ENCODE measurements at regions not wholly inside any gene's neighbourhood (a gene's known extent, or its start where the extent isn't known, plus 50 kb on each side); places are given as distances from the start of the nearest gene placed in this dataset.

DNA sequence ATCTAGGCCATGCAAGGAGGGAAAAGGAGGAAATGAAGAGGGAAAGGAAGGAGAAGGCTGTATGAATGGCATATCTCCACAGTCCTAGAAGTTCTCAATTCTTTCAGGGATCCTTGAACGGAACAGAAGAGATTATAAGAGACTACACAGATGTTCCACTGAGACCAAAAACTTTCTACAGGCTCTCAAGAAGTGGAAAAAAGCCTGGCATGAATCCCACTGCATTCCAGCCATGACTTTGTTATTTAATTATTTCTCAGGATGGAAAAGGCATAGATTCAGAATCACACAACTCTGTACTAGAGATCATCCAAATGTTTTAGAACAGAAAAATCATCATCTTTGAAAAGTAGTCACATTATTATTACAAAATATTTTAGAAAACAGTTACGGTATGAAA lies 131.7 kb upstream of the CDH20 start:
- DNase-seq (no peak), ATAC-seq (ENCODE audit: low read depth) (no peak)
- no peaks in the 10 kb centered on the region for H3K27me3 Mint-ChIP-seq
- POLR2A ChIA-PET: no interaction called here
- no peak overlapping the region for H3K27ac Mint-ChIP-seq
- H3K4me3 Mint-ChIP-seq: no peak overlapping the region
- H3K9me3 Mint-ChIP-seq: no peaks in the 10 kb centered on the region
- H3K36me3 Mint-ChIP-seq: no peaks in the 10 kb centered on the region
- H3K4me1 Mint-ChIP-seq: no peaks in the 10 kb centered on the region

DNA sequence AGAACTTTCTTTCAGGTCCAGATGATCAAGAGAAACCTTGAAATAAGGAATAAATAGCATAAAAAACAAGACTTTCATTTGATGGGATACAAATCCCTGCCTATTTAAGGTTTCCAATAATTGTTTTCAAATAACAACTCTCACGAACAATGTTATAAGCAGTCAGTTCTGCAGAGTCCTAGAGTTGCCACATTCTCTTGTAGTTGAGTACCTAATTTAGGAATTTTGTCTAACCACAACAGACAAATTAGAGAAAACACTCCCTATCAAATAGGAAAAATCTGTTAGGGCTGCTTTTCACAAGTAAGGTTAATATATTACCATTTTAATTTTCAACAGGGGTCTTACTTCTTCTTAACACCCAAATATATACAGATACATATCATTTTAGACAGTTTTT lies 130.1 kb upstream of the CDH20 start:
- no peaks in the 10 kb centered on the region for H3K4me1 Mint-ChIP-seq
- no peaks in the 10 kb centered on the region for H3K36me3 Mint-ChIP-seq
- no peaks in the 10 kb centered on the region for H3K9me3 Mint-ChIP-seq
- POLR2A ChIA-PET: no interaction called here
- H3K27me3 Mint-ChIP-seq: no peaks in the 10 kb centered on the region
- no peak overlapping the region for H3K27ac Mint-ChIP-seq
- ATAC-seq (ENCODE audit: low read depth): no peak
- H3K4me3 Mint-ChIP-seq: no peak overlapping the region
- no peak for DNase-seq

DNA sequence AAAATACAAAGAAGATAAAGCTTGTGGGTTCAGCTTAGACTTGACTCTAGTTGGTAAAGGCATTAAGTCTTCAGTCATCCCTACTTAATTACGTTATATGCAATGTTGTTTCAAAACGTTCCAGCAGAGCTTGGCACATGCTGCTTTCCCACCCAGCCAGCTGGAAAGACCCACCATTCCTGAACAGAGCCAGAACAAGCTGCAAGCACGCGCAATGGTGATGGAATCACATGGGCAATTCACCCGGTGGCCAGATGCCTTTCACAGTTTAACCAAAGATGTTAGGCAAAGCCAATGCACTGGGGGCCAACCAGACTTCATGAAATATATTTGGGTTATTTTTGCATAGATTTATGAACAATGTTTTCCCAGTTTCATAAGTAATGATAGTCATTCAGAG lies 123.4 kb upstream of the CDH20 start:
- Mint-ChIP-seq H3K4me1 (no peaks in the 10 kb centered on the region), H3K9me3 (peaks cover 1% of the 10 kb centered on the region), H3K27ac (no peak overlapping the region), H3K36me3 (no peaks in the 10 kb centered on the region), H3K4me3 (no peak overlapping the region), H3K27me3 (no peaks in the 10 kb centered on the region)
- DNase-seq (no peak), ATAC-seq (ENCODE audit: low read depth) (no peak)
- POLR2A ChIA-PET: no interaction called here

DNA sequence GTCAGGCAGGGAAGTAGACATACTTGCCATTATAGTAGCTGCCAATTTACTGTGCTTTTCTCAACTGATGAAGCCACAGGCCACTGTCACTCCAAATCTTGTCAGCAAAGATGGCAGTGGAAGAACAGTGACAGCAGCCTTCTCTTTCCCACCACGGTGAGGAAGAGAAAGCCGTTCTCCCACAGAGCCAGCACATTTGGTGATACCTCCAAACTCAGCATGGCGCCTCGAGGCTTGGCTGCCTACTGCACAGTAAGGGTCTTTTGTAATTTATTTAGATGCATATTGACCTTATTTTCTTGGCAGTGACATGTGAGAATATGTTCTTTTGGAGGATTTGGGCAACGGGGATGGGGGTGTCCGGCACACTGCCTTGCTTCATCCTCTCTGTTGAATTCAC lies 117.2 kb upstream of the CDH20 start:
- Mint-ChIP-seq H3K36me3 (no peaks in the 10 kb centered on the region), H3K4me1 (no peaks in the 10 kb centered on the region), H3K9me3 (peaks cover 1% of the 10 kb centered on the region), H3K27me3 (no peaks in the 10 kb centered on the region), H3K27ac (no peak overlapping the region), H3K4me3 (no peak overlapping the region)
- DNase-seq (no peak), ATAC-seq (ENCODE audit: low read depth) (no peak)
- POLR2A ChIA-PET: no interaction called here

DNA sequence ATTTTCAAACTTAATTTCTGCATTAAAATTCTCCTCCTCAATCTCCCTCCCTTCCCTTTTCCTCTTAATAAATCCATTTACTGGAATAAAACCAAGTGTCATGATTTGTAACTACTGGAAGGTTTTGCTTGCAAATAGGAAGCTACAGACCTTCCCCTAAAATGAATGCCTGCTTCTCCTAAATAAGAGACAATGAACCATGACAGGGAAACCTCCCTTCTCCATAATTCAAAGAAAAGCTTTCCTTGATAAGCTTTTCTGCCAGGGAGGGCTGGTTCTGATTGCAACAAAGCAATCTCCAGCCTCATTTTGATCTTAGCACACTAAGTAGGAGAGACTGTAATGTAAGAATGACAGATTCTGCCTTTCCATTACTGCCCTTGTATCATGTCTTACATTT lies 111.0 kb upstream of the CDH20 start:
- H3K4me1 Mint-ChIP-seq: no peaks in the 10 kb centered on the region
- no peaks in the 10 kb centered on the region for H3K36me3 Mint-ChIP-seq
- no peak overlapping the region for H3K27ac Mint-ChIP-seq
- POLR2A ChIA-PET: no interaction called here
- no peak overlapping the region for H3K4me3 Mint-ChIP-seq
- DNase-seq: no peak
- no peaks in the 10 kb centered on the region for H3K27me3 Mint-ChIP-seq
- ATAC-seq (ENCODE audit: low read depth): no peak
- H3K9me3 Mint-ChIP-seq: peaks cover 6% of the 10 kb centered on the region

DNA sequence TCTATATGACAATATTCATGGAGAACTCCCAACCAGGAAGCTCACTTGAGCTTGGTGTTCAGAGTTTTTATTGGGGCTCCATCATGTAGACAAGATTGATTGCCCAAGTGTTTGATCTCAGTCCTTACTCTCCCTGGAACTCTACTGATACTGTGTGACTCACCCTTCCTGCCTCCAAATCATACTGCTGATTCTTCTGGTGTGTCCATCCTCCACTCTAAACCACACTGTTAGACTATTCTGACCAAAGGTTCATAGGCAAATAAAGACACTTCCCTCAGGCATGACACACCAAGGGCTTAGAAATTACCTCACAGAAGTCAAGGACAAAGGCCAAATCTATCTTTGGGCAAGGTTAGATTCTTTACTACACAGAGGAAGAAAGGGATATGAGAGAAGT lies 107.9 kb upstream of the CDH20 start:
- no peak overlapping the region for H3K4me3 Mint-ChIP-seq
- peaks cover 6% of the 10 kb centered on the region for H3K9me3 Mint-ChIP-seq
- no peak for ATAC-seq (ENCODE audit: low read depth)
- no peak overlapping the region for H3K27ac Mint-ChIP-seq
- H3K4me1 Mint-ChIP-seq: no peaks in the 10 kb centered on the region
- POLR2A ChIA-PET: no interaction called here
- no peaks in the 10 kb centered on the region for H3K36me3 Mint-ChIP-seq
- no peaks in the 10 kb centered on the region for H3K27me3 Mint-ChIP-seq
- no peak for DNase-seq

DNA sequence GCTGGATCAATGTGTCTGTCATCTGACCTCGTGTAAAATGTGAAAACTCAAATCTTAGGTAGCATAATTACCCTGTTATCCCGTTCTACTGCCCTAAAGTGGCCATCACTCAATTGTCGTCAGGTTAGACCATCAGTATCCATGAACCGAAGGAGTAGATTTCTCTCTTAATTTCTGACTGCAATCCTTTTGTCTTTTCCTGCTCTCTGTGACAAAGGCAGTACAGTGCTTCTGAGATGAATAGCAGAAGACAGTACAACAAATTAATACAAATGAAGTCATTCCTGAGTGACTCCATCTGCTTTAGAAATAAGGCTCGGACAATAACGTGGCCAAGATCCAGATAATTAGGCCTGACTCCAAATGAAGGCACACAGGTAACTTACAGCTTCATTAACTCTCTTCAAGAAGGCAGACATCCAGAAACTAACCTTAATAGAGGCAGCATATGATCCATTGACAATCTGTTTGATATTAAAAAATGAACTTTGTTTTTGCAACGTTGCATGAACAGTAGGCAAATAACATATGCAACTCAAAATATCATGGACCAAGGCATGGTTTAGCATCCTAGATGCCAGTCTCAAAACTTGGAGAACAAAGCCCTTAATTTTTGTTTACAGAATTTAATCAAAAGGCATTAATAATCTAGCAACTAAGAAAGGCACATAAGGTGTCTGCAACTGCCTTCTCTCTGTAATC lies 96.7 kb upstream of the CDH20 start:
- POLR2A ChIA-PET: no interaction called here
- H3K27ac Mint-ChIP-seq: no peak overlapping the region
- no peaks in the 10 kb centered on the region for H3K4me1 Mint-ChIP-seq
- no peaks in the 10 kb centered on the region for H3K27me3 Mint-ChIP-seq
- ATAC-seq (ENCODE audit: low read depth): no peak
- DNase-seq: no peak
- no peaks in the 10 kb centered on the region for H3K36me3 Mint-ChIP-seq
- H3K9me3 Mint-ChIP-seq: no peaks in the 10 kb centered on the region
- no peak overlapping the region for H3K4me3 Mint-ChIP-seq

DNA sequence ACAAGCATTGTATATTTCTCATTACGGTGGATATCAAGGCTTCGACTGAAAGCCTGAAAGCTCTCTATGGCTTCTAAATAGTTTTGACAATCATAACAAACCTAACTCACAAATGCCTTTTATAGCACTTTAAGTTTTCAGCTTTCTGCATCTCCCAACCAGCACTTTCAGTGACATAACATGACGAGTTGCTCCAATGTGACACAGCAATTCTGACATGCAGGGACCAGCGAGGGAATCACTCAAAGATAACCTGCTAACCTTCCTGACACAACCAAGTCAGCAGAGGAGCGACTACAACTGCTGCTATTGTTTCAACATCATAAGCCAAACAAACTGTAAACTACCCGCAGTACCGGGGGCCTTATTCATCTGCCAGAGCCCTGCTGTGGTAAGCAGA lies 95.7 kb upstream of the CDH20 start:
- POLR2A ChIA-PET: no interaction called here
- Mint-ChIP-seq H3K27me3 (no peaks in the 10 kb centered on the region), H3K9me3 (no peaks in the 10 kb centered on the region), H3K4me1 (no peaks in the 10 kb centered on the region), H3K36me3 (no peaks in the 10 kb centered on the region), H3K27ac (no peak overlapping the region), H3K4me3 (no peak overlapping the region)
- DNase-seq: no peak
- no peak for ATAC-seq (ENCODE audit: low read depth)

DNA sequence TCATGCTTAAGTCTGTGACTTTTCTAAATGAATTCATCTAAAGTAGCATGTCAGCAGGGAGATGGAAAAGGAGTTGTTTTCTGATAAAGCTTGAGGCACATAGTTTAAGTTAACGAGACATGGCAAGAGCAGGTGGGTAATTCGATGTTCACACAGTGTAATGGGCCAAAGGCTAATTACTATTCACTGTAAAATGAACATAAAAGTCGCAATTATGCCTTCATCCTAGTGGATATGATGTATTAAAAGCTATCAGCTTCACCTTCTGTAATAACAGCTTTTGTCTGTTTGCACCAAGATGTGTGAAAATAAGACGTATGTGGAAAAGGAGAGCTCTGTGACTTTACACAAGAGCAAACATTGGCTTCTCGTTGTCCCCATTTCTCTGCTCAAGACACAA lies 94.2 kb upstream of the CDH20 start:
- Mint-ChIP-seq H3K4me3 (no peak overlapping the region), H3K4me1 (no peaks in the 10 kb centered on the region), H3K36me3 (no peaks in the 10 kb centered on the region), H3K27me3 (no peaks in the 10 kb centered on the region), H3K9me3 (no peaks in the 10 kb centered on the region), H3K27ac (no peak overlapping the region)
- ATAC-seq (ENCODE audit: low read depth): no peak
- POLR2A ChIA-PET: no interaction called here
- no peak for DNase-seq

DNA sequence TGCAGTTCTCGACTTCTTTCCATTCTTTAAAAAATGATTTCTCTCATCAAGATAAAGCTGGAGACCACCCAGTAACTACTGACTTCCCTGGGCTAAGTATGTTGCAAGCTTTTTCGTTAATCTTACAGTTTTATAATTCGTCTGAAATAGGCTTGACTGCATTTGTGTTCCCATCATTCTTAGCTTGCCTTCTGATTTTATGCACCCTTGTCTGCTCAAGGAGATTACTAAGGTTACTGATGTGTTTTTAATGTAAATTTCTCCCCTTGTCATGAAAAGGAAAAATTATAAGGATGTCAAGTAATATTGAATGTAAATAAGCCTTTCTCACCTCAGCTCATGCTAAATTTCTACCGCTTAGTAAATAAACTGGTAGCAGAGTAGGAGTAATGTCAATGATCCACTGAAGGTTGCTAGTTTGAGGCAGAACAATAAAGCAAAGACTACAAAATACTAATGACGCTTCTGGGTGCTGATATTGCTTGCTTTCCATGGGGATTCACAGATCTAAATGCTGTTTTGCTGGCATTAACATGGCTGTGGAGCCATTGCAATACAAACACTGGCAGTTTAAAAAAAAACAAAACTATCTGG lies 91.9 kb upstream of the CDH20 start:
- DNase-seq (no peak), ATAC-seq (ENCODE audit: low read depth) (no peak)
- H3K9me3 Mint-ChIP-seq: no peaks in the 10 kb centered on the region
- no peak overlapping the region for H3K4me3 Mint-ChIP-seq
- POLR2A ChIA-PET: no interaction called here
- H3K27me3 Mint-ChIP-seq: no peaks in the 10 kb centered on the region
- H3K4me1 Mint-ChIP-seq: no peaks in the 10 kb centered on the region
- no peaks in the 10 kb centered on the region for H3K36me3 Mint-ChIP-seq
- H3K27ac Mint-ChIP-seq: no peak overlapping the region

DNA sequence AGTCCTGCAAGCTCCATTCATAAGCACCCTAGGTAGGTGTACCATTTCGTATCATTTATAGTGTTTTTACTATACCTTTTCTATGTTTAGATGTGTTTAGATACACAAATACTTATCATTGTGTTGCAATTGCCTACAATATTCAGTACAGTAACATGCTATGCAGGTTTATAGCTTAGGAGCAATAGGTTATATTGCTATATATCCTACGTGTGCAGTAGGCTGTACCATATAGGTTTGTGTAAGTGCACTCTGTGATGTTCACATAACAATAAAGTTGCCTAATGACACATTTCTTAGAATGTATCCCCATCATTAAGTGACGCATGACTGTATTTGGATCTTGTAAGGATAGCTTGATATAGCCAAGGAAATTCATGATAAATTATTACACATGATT lies 88.6 kb upstream of the CDH20 start:
- Mint-ChIP-seq H3K9me3 (no peaks in the 10 kb centered on the region), H3K27me3 (no peaks in the 10 kb centered on the region), H3K27ac (no peak overlapping the region), H3K4me1 (no peaks in the 10 kb centered on the region), H3K36me3 (no peaks in the 10 kb centered on the region), H3K4me3 (no peak overlapping the region)
- no peak for DNase-seq
- ATAC-seq (ENCODE audit: low read depth): no peak
- POLR2A ChIA-PET: no interaction called here

DNA sequence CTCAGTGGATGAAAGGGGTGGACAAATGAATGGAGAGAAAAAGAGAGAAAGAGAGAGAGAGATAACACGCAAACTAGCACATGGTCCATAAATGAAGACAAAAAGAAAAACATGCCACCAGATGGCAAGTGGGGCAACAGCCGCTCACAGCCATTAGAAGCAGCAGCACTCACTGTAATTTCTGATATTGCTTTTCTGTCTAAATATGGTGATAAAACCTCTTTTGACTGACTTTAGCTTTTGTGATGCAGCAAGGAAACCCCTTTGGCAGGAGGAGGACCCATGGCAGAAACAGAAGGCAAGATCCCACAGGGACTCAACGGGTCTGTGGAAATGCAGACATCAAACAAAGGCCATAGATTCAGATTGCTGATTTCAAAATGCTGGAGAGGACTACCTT lies 88.0 kb upstream of the CDH20 start:
- ATAC-seq (ENCODE audit: low read depth) (no peak), DNase-seq (no peak)
- Mint-ChIP-seq H3K27ac (no peak overlapping the region), H3K4me1 (no peaks in the 10 kb centered on the region), H3K4me3 (no peak overlapping the region), H3K27me3 (no peaks in the 10 kb centered on the region), H3K36me3 (no peaks in the 10 kb centered on the region), H3K9me3 (no peaks in the 10 kb centered on the region)
- POLR2A ChIA-PET: no interaction called here

DNA sequence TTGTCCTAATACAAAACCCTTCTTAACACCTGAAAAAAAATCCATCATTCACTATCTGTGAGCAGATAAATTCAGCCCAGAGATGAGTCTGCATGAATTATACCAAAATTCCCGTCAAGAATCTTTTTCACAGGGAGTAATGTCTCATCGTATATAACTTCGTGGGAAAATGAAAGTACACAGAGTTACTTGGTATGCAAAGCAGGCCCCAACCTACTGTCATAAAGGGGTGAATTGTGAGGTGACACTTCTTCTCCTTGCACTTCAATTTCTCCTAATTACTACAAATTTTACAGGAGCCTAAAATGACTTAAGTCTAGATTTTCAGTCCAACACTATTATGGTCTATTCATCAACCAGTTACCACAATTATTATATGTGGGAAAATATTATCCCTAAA lies 84.6 kb upstream of the CDH20 start:
- no peak for DNase-seq
- H3K4me3 Mint-ChIP-seq: no peak overlapping the region
- H3K36me3 Mint-ChIP-seq: no peaks in the 10 kb centered on the region
- no peak overlapping the region for H3K27ac Mint-ChIP-seq
- no peaks in the 10 kb centered on the region for H3K27me3 Mint-ChIP-seq
- no peaks in the 10 kb centered on the region for H3K4me1 Mint-ChIP-seq
- no peak for ATAC-seq (ENCODE audit: low read depth)
- POLR2A ChIA-PET: no interaction called here
- no peaks in the 10 kb centered on the region for H3K9me3 Mint-ChIP-seq

DNA sequence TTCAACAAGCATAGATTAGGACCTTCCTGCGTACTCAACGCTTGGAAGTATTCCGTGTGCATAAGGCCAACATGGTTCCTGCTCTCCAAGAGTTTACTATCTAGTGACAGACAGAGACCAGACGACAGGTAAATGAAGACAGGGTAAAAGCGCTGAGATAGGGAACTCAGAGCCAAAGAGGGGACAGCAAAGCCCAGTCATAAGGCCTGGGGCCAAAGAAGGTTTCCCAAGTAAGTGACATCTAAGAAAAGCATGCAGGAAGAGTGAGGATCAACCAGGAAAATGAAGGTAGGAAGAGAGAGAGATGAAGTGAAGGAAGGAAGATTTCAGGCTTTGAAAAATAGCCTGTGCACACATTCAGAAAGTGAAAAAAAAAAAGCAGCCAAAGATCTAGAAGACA lies 76.9 kb upstream of the CDH20 start:
- ATAC-seq (ENCODE audit: low read depth) (no peak), DNase-seq (no peak)
- H3K4me3 Mint-ChIP-seq: no peak overlapping the region
- H3K9me3 Mint-ChIP-seq: no peaks in the 10 kb centered on the region
- no peaks in the 10 kb centered on the region for H3K27me3 Mint-ChIP-seq
- H3K4me1 Mint-ChIP-seq: no peaks in the 10 kb centered on the region
- POLR2A ChIA-PET: no interaction called here
- H3K36me3 Mint-ChIP-seq: no peaks in the 10 kb centered on the region
- H3K27ac Mint-ChIP-seq: no peak overlapping the region

DNA sequence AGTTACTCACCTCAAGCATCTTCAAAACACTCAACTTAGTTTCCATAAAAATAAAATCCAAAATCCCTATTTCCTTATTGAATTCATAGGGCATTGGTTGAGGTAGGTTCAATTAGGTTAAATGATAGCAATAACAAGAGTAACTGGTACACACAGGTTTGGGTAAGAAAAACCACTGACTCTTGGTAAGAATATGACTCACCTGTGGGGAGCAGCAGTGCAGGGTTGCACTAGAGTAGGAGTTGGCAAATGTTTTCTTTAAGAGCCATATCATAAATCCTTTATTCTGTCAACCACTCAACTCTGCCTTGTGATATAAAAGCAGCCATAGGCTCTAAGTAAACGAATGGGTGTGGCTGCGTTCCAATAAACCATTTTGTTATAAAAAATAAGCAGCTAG lies 71.4 kb upstream of the CDH20 start:
- POLR2A ChIA-PET: no interaction called here
- no peak for ATAC-seq (ENCODE audit: low read depth)

More for the DNA sequence above, 71.4 kb upstream of the CDH20 start:
- no peaks in the 10 kb centered on the region for H3K4me1 Mint-ChIP-seq
- H3K36me3 Mint-ChIP-seq: no peaks in the 10 kb centered on the region
- H3K27me3 Mint-ChIP-seq: no peaks in the 10 kb centered on the region
- no peak overlapping the region for H3K4me3 Mint-ChIP-seq
- no peak overlapping the region for H3K27ac Mint-ChIP-seq
- DNase-seq: no peak
- no peaks in the 10 kb centered on the region for H3K9me3 Mint-ChIP-seq
